OCI-LY3 (cell line): ENCODE measurements at regions not wholly inside any gene's neighbourhood (a gene's known extent, or its start where the extent isn't known, plus 50 kb on each side); places are given as distances from the start of the nearest gene placed in this dataset.

Experiments
- EZH2phosphoT487 ChIP-seq: fragments of 200-600 bp; shearing (Covaris generic); IDR thresholded peaks from 2 replicates; pipeline ENCODE4 v1.6.1; 2018; ENCODE audit warnings: antibody characterized with exemption, mixed run types, low read depth
- TF ChIP-seq, protein P1 (sequence below): fragments of 200-600, 300-600 bp; sonication (generic); IDR thresholded peaks from 2 replicates; pipeline ENCODE4 v1.5.1; 2014; ENCODE audit warnings: antibody characterized with exemption, low read length, low read depth

DNA sequence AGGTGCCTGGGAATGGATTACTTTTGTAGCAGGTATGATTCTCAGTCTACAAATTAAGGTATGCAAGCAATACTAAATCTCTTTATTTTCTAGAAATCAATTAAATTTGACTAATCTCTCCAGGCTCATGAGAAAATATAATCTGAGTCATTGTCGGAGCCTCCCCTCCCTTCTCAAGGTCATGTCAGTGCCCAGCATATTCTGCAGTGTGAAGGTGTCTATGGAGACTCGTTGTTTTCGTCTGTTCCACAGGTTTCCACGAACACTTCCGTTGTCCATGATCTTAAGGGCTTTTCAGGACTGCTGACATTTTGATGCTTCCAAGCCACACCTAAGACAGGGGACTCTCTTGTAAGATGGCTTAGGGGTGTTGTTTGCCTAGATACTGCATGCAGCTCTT, 56.6 kb upstream of the SCOC start:
- TF ChIP-seq, protein P1, sequence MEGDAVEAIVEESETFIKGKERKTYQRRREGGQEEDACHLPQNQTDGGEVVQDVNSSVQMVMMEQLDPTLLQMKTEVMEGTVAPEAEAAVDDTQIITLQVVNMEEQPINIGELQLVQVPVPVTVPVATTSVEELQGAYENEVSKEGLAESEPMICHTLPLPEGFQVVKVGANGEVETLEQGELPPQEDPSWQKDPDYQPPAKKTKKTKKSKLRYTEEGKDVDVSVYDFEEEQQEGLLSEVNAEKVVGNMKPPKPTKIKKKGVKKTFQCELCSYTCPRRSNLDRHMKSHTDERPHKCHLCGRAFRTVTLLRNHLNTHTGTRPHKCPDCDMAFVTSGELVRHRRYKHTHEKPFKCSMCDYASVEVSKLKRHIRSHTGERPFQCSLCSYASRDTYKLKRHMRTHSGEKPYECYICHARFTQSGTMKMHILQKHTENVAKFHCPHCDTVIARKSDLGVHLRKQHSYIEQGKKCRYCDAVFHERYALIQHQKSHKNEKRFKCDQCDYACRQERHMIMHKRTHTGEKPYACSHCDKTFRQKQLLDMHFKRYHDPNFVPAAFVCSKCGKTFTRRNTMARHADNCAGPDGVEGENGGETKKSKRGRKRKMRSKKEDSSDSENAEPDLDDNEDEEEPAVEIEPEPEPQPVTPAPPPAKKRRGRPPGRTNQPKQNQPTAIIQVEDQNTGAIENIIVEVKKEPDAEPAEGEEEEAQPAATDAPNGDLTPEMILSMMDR = no peak
- TF ChIP-seq EZH2phosphoT487 = no peak
